ENCODE measurements at regions not wholly inside any gene's neighbourhood (a gene's known extent, or its start where the extent isn't known, plus 50 kb on each side); places are given as distances from the start of the nearest gene placed in this dataset.

GRCh38 chr16:52906281-52906680 lies 146.4 kb downstream of the CHD9NB start:
- CTCF ChIA-PET, result no interaction called here
- no peaks in the 10 kb centered on the region for H3K79me2 ChIP-seq (ENCODE audit: low read depth)
- H3K36me3 ChIP-seq (ENCODE audit: low read depth), result no peaks in the 10 kb centered on the region
- no peak overlapping the region for H3K27ac ChIP-seq
- H4K20me1 ChIP-seq (ENCODE audit: insufficient read depth), result no peaks in the 10 kb centered on the region
- DNase-seq, result no peak
- H2AFZ ChIP-seq, result no peak overlapping the region
- no TSS peak for BruUV-seq (replicated peaks)
- no peak overlapping the region for H3K4me2 ChIP-seq
- H3K9me2 ChIP-seq (ENCODE audit: insufficient read depth), result no peaks in the 10 kb centered on the region
- H3K4me3 ChIP-seq, result no peak overlapping the region
- POLR2A ChIA-PET (ENCODE audit: unreplicated experiment), result no interaction called here
- H3K27me3 ChIP-seq (ENCODE audit: insufficient read depth, low read depth), result no peaks in the 10 kb centered on the region
- no peak for TF ChIP-seq CTCF (conservative IDR thresholded peaks at IDR 0.05)
- intact Hi-C loops (cut with micrococcal nuclease; ENCODE audit: unreplicated experiment), result no loop called here
- H3F3A ChIP-seq (ENCODE audit: insufficient read depth, low read depth), result no peaks in the 10 kb centered on the region
- H3K4me1 ChIP-seq (replicated peaks; ENCODE audit: insufficient read depth), result no peaks in the 10 kb centered on the region
- H3K9me3 ChIP-seq (ENCODE audit: insufficient read depth, low read depth), result no peaks in the 10 kb centered on the region

- no peak for DNase-seq
- Histone ChIP-seq H3K4me1 (replicated peaks; ENCODE audit: insufficient read depth) (no peaks in the 10 kb centered on the region), H2AFZ (no peak overlapping the region), H3K27ac (no peak overlapping the region), H3K9me3 (ENCODE audit: insufficient read depth, low read depth) (no peaks in the 10 kb centered on the region), H3K9me2 (ENCODE audit: insufficient read depth) (no peaks in the 10 kb centered on the region), H3K36me3 (ENCODE audit: low read depth) (no peaks in the 10 kb centered on the region), H4K20me1 (ENCODE audit: insufficient read depth) (no peaks in the 10 kb centered on the region), H3K4me2 (no peak overlapping the region), H3K27me3 (ENCODE audit: insufficient read depth, low read depth) (no peaks in the 10 kb centered on the region), H3F3A (ENCODE audit: insufficient read depth, low read depth) (no peaks in the 10 kb centered on the region), H3K79me2 (ENCODE audit: low read depth) (no peaks in the 10 kb centered on the region), H3K4me3 (no peak overlapping the region)
- POLR2A ChIA-PET (ENCODE audit: unreplicated experiment), result no interaction called here
- CTCF ChIA-PET, result no interaction called here
- TF ChIP-seq EZH2 (IDR thresholded peaks at IDR 0.05; ENCODE audit: low read depth), result no peak
- no peak for TF ChIP-seq CTCF (conservative IDR thresholded peaks at IDR 0.05)
- intact Hi-C loops (cut with micrococcal nuclease; ENCODE audit: unreplicated experiment), result no loop called here
- BruUV-seq (replicated peaks), result no TSS peak
These were observed 156.1 kb downstream of the CHD9NB start for GRCh38 chr16:52896478-52897164.

- CTCF ChIA-PET, result no interaction called here
- Histone ChIP-seq H3K4me1 (replicated peaks; ENCODE audit: insufficient read depth) (no peaks in the 10 kb centered on the region), H2AFZ (no peak overlapping the region), H3K9me3 (ENCODE audit: insufficient read depth, low read depth) (no peaks in the 10 kb centered on the region), H3K27me3 (ENCODE audit: insufficient read depth, low read depth) (no peaks in the 10 kb centered on the region), H3F3A (ENCODE audit: insufficient read depth, low read depth) (no peaks in the 10 kb centered on the region), H4K20me1 (ENCODE audit: insufficient read depth) (no peaks in the 10 kb centered on the region), H3K27ac (no peak overlapping the region), H3K4me2 (no peak overlapping the region), H3K36me3 (ENCODE audit: low read depth) (no peaks in the 10 kb centered on the region), H3K4me3 (no peak overlapping the region), H3K79me2 (ENCODE audit: low read depth) (no peaks in the 10 kb centered on the region), H3K9me2 (ENCODE audit: insufficient read depth) (no peaks in the 10 kb centered on the region)
- no TSS peak for BruUV-seq (replicated peaks)
- POLR2A ChIA-PET (ENCODE audit: unreplicated experiment), result no interaction called here
- no peak for TF ChIP-seq CTCF (conservative IDR thresholded peaks at IDR 0.05)
- no peak for TF ChIP-seq EZH2 (IDR thresholded peaks at IDR 0.05; ENCODE audit: low read depth)
- DNase-seq, result no peak
- intact Hi-C loops (cut with micrococcal nuclease; ENCODE audit: unreplicated experiment), result no loop called here
These were observed 178.7 kb downstream of the CHD9NB start for GRCh38 chr16:52874042-52874441.

Data from PC-9 (cell line).